SK-N-SH (cell line): ENCODE measurements at regions not wholly inside any gene's neighbourhood (a gene's known extent, or its start where the extent isn't known, plus 50 kb on each side); places are given as distances from the start of the nearest gene placed in this dataset.

Experiments used
- SIN3A ChIP-seq: IDR thresholded peaks from 2 replicates; pipeline ENCODE4 v1.6.1; 2012; ENCODE audit warnings: low read depth, mild to moderate bottlenecking, low read length, moderate library complexity, borderline replicate concordance
- TF ChIP-seq, protein P1 (sequence below): fragments of 200-600 bp; sonication (generic); IDR thresholded peaks from 2 replicates; pipeline ENCODE4 v1.6.1; 2017; ENCODE audit warnings: antibody characterized with exemption, mild to moderate bottlenecking, moderate library complexity
- TF ChIP-seq, protein P2 (sequence below): IDR thresholded peaks from 2 replicates; pipeline ENCODE4 v1.6.1; 2012; ENCODE audit warnings: mild to moderate bottlenecking, low read depth, low read length, moderate library complexity

DNA sequence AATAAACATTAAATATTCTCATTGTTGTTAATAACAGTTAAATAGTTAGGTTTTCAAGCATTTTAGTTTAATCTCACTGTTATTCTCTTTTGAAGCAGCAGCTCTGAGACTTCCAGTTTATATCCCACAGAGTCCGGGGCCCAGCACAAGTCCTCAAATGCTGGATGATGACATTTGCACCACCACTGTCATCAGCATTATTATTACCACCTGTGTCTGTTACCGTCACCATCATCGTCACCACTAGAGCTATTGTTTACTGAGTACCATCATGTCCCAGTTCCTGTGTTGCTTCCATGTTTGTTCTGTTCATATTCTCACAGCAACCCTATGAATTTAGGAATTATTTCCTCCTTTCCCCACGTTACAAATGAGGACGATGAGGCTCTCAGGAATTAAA, 169.2 kb upstream of the NR3C1 start:
- TF ChIP-seq, protein P1, sequence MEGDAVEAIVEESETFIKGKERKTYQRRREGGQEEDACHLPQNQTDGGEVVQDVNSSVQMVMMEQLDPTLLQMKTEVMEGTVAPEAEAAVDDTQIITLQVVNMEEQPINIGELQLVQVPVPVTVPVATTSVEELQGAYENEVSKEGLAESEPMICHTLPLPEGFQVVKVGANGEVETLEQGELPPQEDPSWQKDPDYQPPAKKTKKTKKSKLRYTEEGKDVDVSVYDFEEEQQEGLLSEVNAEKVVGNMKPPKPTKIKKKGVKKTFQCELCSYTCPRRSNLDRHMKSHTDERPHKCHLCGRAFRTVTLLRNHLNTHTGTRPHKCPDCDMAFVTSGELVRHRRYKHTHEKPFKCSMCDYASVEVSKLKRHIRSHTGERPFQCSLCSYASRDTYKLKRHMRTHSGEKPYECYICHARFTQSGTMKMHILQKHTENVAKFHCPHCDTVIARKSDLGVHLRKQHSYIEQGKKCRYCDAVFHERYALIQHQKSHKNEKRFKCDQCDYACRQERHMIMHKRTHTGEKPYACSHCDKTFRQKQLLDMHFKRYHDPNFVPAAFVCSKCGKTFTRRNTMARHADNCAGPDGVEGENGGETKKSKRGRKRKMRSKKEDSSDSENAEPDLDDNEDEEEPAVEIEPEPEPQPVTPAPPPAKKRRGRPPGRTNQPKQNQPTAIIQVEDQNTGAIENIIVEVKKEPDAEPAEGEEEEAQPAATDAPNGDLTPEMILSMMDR = no peak
- TF ChIP-seq SIN3A = no peak
- TF ChIP-seq, protein P2, sequence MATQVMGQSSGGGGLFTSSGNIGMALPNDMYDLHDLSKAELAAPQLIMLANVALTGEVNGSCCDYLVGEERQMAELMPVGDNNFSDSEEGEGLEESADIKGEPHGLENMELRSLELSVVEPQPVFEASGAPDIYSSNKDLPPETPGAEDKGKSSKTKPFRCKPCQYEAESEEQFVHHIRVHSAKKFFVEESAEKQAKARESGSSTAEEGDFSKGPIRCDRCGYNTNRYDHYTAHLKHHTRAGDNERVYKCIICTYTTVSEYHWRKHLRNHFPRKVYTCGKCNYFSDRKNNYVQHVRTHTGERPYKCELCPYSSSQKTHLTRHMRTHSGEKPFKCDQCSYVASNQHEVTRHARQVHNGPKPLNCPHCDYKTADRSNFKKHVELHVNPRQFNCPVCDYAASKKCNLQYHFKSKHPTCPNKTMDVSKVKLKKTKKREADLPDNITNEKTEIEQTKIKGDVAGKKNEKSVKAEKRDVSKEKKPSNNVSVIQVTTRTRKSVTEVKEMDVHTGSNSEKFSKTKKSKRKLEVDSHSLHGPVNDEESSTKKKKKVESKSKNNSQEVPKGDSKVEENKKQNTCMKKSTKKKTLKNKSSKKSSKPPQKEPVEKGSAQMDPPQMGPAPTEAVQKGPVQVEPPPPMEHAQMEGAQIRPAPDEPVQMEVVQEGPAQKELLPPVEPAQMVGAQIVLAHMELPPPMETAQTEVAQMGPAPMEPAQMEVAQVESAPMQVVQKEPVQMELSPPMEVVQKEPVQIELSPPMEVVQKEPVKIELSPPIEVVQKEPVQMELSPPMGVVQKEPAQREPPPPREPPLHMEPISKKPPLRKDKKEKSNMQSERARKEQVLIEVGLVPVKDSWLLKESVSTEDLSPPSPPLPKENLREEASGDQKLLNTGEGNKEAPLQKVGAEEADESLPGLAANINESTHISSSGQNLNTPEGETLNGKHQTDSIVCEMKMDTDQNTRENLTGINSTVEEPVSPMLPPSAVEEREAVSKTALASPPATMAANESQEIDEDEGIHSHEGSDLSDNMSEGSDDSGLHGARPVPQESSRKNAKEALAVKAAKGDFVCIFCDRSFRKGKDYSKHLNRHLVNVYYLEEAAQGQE = no peak
